ENCODE measurements at regions not wholly inside any gene's neighbourhood (a gene's known extent, or its start where the extent isn't known, plus 50 kb on each side); places are given as distances from the start of the nearest gene placed in this dataset.

- Histone ChIP-seq H3K4me3 (no peak overlapping the region), H3K9me3 (replicated peaks) (peaks cover 11% of the 10 kb centered on the region), H3K27ac (replicated peaks) (no peak overlapping the region), H3K4me1 (peaks cover 17% of the 10 kb centered on the region), H3K27me3 (ENCODE audit: low read depth) (no peaks in the 10 kb centered on the region), H3K36me3 (no peaks in the 10 kb centered on the region)
- TF ChIP-seq CTCF (IDR thresholded peaks at IDR 0.05; ENCODE audit: borderline replicate concordance): no peak
- DNase-seq: no peak
- intact Hi-C loops (cut with micrococcal nuclease): no loop called here
Measured at GRCh38 chr21:32136546-32136945, 142.3 kb downstream of the MIS18A start.

GRCh38 chr21:32135401-32136363 is 143.2 kb downstream of the MIS18A start:
- no peak for DNase-seq
- TF ChIP-seq CTCF (IDR thresholded peaks at IDR 0.05; ENCODE audit: borderline replicate concordance): no peak
- no peak overlapping the region for H3K4me3 ChIP-seq
- intact Hi-C loops (cut with micrococcal nuclease): no loop called here
- no peak overlapping the region for H3K27ac ChIP-seq (replicated peaks)
- H3K9me3 ChIP-seq (replicated peaks): peaks cover 11% of the 10 kb centered on the region
- no peaks in the 10 kb centered on the region for H3K36me3 ChIP-seq
- H3K27me3 ChIP-seq (ENCODE audit: low read depth): no peaks in the 10 kb centered on the region
- peaks cover 23% of the 10 kb centered on the region for H3K4me1 ChIP-seq

GRCh38 chr21:32134441-32135130 is 144.3 kb downstream of the MIS18A start:
- no peak overlapping the region for H3K4me3 ChIP-seq
- TF ChIP-seq CTCF (IDR thresholded peaks at IDR 0.05; ENCODE audit: borderline replicate concordance): no peak
- DNase-seq: no peak
- peaks cover 11% of the 10 kb centered on the region for H3K9me3 ChIP-seq (replicated peaks)
- no peaks in the 10 kb centered on the region for H3K27me3 ChIP-seq (ENCODE audit: low read depth)
- H3K36me3 ChIP-seq: no peaks in the 10 kb centered on the region
- intact Hi-C loops (cut with micrococcal nuclease): no loop called here
- H3K4me1 ChIP-seq: peaks cover 23% of the 10 kb centered on the region
- no peak overlapping the region for H3K27ac ChIP-seq (replicated peaks)

- peaks cover 22% of the 10 kb centered on the region for H3K9me3 ChIP-seq (replicated peaks)
- no peak overlapping the region for H3K27ac ChIP-seq (replicated peaks)
- intact Hi-C loops (cut with micrococcal nuclease): no loop called here
- H3K4me3 ChIP-seq: no peak overlapping the region
- no peaks in the 10 kb centered on the region for H3K36me3 ChIP-seq
- peaks cover 23% of the 10 kb centered on the region for H3K4me1 ChIP-seq
- no peaks in the 10 kb centered on the region for H3K27me3 ChIP-seq (ENCODE audit: low read depth)
- DNase-seq: no peak
- no peak for TF ChIP-seq CTCF (IDR thresholded peaks at IDR 0.05; ENCODE audit: borderline replicate concordance)
Measured at GRCh38 chr21:32132881-32133280, 146.0 kb downstream of the MIS18A start.

GRCh38 chr21:32132409-32132808 is 146.4 kb downstream of the MIS18A start:
- H3K27ac ChIP-seq (replicated peaks): no peak overlapping the region
- peaks cover 19% of the 10 kb centered on the region for H3K9me3 ChIP-seq (replicated peaks)
- no peak for TF ChIP-seq CTCF (IDR thresholded peaks at IDR 0.05; ENCODE audit: borderline replicate concordance)
- H3K4me3 ChIP-seq: no peak overlapping the region
- H3K4me1 ChIP-seq: peaks cover 23% of the 10 kb centered on the region
- no peaks in the 10 kb centered on the region for H3K27me3 ChIP-seq (ENCODE audit: low read depth)
- intact Hi-C loops (cut with micrococcal nuclease): no loop called here
- DNase-seq: no peak
- no peaks in the 10 kb centered on the region for H3K36me3 ChIP-seq

Data from left ventricle myocardium inferior (tissue), 1 donor.